K562 (cell line): ENCODE measurements at regions not wholly inside any gene's neighbourhood (a gene's known extent, or its start where the extent isn't known, plus 50 kb on each side); places are given as distances from the start of the nearest gene placed in this dataset.

Source experiments
- ATAC-seq: fragments of 200-7000 bp; cut with Tn5 transposase; 3 replicates; pipeline ENCODE4 v1.9.1; 2020; ENCODE audit warnings: moderate library complexity
- BruUV-seq: library from RNA; stranded (reverse); fragments of 400-500 nt; replicated peaks from 2 replicates; lab custom pipeline; 2021; lab: Mats Ljungman, UMichigan
- CTCF ChIA-PET: fragments of 300-600 bp; formaldehyde crosslinking; extraction: SDS; loops from one replicate; lab custom pipeline; 2021; ENCODE audit warnings: low intra/inter-chr PET ratio; lab: Yijun Ruan, JAX
- POLR2A ChIA-PET: fragments of 300-600, 350-650 bp; sonication (Branson Sonifier 250); formaldehyde crosslinking; extraction: SDS; loops from one replicate; lab custom pipeline; 2021; ENCODE audit warnings: antibody characterized with exemption, inconsistent platforms; lab: Yijun Ruan, JAX
- DNase-seq, 4 experiments: peaks; one replicate each; pipeline versions ENCODE4 v3.0.0 to v3.0.0-alpha.2; 2011 to 2018; ENCODE audit warnings: low spot score in 3 of 4, mixed read lengths in 3 of 4; ENCODE audit errors: extremely low read depth in 1 of 4
- FAIRE-seq: peaks from 2 replicates; lab custom pipeline; 2011; peaks lifted over from hg19 to GRCh38; lab: Jason Lieb, UNC
- H2AFZ ChIP-seq: 2 replicates; pipeline ENCODE4 v1.6.0; 2011; ENCODE audit warnings: low read depth, low read length, control low read depth, inconsistent platforms
- H3K27ac ChIP-seq: fragments of 200-600 bp; 3 replicates; pipeline ENCODE4 v1.8.0; 2011; ENCODE audit warnings: low read depth, mild to moderate bottlenecking, control low read depth, inconsistent platforms, low read length, moderate library complexity, mixed read lengths; ENCODE audit errors: extremely low read depth
- H3K27me3 ChIP-seq, 2 experiments: fragments of 300-600 bp in 1 of 2; 2 replicates in 1 of 2; 3 replicates in 1 of 2; pipeline versions ENCODE4 v1.6.0 to v1.8.0; 2011; ENCODE audit warnings: inconsistent platforms in 2 of 2, low read length in 2 of 2, mild to moderate bottlenecking in 1 of 2, mixed read lengths in 1 of 2, moderate library complexity in 1 of 2; ENCODE audit not compliant: control insufficient read depth in 2 of 2, insufficient read depth in 2 of 2
- H3K36me3 ChIP-seq: fragments of 300-600 bp; 3 replicates; pipeline ENCODE4 v1.8.0; 2011; ENCODE audit warnings: mild to moderate bottlenecking, low read length, inconsistent platforms; ENCODE audit not compliant: control insufficient read depth, insufficient read depth
- H3K4me1 ChIP-seq, 2 experiments: fragments of 200-600 bp in 1 of 2; replicated peaks in 1 of 2; 2 replicates in 1 of 2; 3 replicates in 1 of 2; pipeline versions ENCODE4 v1.5.1 to v1.8.0; 2011; ENCODE audit warnings: inconsistent platforms in 2 of 2, low read length in 2 of 2, mild to moderate bottlenecking in 1 of 2, mixed read lengths in 1 of 2, moderate library complexity in 1 of 2; ENCODE audit not compliant: control insufficient read depth in 2 of 2, insufficient read depth in 2 of 2
- H3K4me2 ChIP-seq: 2 replicates; pipeline ENCODE4 v1.6.1; 2011; ENCODE audit warnings: low read length, control low read depth, inconsistent platforms, mixed read lengths; ENCODE audit not compliant: insufficient read depth
- H3K4me3 ChIP-seq: fragments of 200-600 bp; sonication (generic), shearing (Covaris generic); 2 replicates; pipeline ENCODE4 v1.5.1; 2016; ENCODE audit warnings: control low read depth, inconsistent platforms
- H3K79me2 ChIP-seq: fragments of 200-600 bp; 3 replicates; pipeline ENCODE4 v1.8.0; 2011; ENCODE audit warnings: low read length, inconsistent platforms; ENCODE audit not compliant: control insufficient read depth, insufficient read depth
- H3K9ac ChIP-seq, 2 experiments: 2 replicates each; pipeline versions ENCODE4 v1.6.0 to v1.6.1; 2011; ENCODE audit warnings: low read depth in 2 of 2, low read length in 2 of 2, control low read depth in 1 of 2, inconsistent platforms in 1 of 2, mild to moderate bottlenecking in 1 of 2, mixed read lengths in 1 of 2; ENCODE audit not compliant: insufficient read depth in 1 of 2
- H3K9me1 ChIP-seq: one replicate; pipeline ENCODE4 v1.6.0; 2011; ENCODE audit warnings: inconsistent platforms, mild to moderate bottlenecking, low read length, moderate library complexity; ENCODE audit not compliant: control insufficient read depth, insufficient read depth
- H3K9me3 ChIP-seq: replicated peaks from 2 replicates; pipeline ENCODE4 v1.5.1; 2011; ENCODE audit warnings: low read depth, low read length, inconsistent platforms; ENCODE audit not compliant: control insufficient read depth, insufficient read depth
- H4K20me1 ChIP-seq: replicated peaks from 2 replicates; pipeline ENCODE4 v1.6.1; 2011; ENCODE audit warnings: low read length, inconsistent platforms, mixed read lengths; ENCODE audit not compliant: control insufficient read depth, insufficient read depth
- ATF4 ChIP-seq: fragments of 450-650 bp; formaldehyde crosslinking; IDR thresholded peaks from 2 replicates; pipeline ENCODE4 v1.4.0; 2022; ENCODE audit warnings: mild to moderate bottlenecking, moderate library complexity
- CHD4 ChIP-seq: fragments of 200-600 bp; sonication (generic); IDR thresholded peaks from 3 replicates; pipeline ENCODE4 v1.6.1; 2012; ENCODE audit warnings: low read depth, mild to moderate bottlenecking, mixed read lengths, low read length, inconsistent platforms; ENCODE audit not compliant: insufficient read depth, insufficient replicate concordance, poor library complexity, severe bottlenecking
- GATA2 ChIP-seq: sonication (generic); formaldehyde crosslinking; IDR thresholded peaks from 2 replicates; pipeline ENCODE4 v1.4.0; 2020; ENCODE audit warnings: mild to moderate bottlenecking, missing genetic modification reagents
- HDAC8 ChIP-seq: fragments of 450-650 bp; IDR thresholded peaks from 2 replicates; pipeline ENCODE4 v1.6.1; 2016; ENCODE audit warnings: mild to moderate bottlenecking, missing genetic modification characterization, moderate library complexity, missing compliant biosample characterization
- HMG20B ChIP-seq: fragments of 250-450 bp; sonication (Bioruptor Pico); IDR thresholded peaks from 2 replicates; pipeline ENCODE4 v1.5.0; 2021; ENCODE audit warnings: mild to moderate bottlenecking
- HNRNPK ChIP-seq: fragments of 200-400 bp; formaldehyde crosslinking; IDR thresholded peaks from one replicate; pipeline ENCODE4 v1.6.1; 2018; ENCODE audit warnings: mild to moderate bottlenecking, low read depth, low read length; ENCODE audit not compliant: poor library complexity, severe bottlenecking
- NFE2L1 ChIP-seq: fragments of 450-650 bp; IDR thresholded peaks from 2 replicates; pipeline ENCODE4 v1.6.1; 2016; ENCODE audit warnings: missing genetic modification characterization, low read depth, mild to moderate bottlenecking, missing compliant biosample characterization, moderate library complexity, borderline replicate concordance
- PHF8 ChIP-seq: fragments of 200-600 bp; sonication (generic); IDR thresholded peaks from 2 replicates; pipeline ENCODE4 v1.6.1; 2012; ENCODE audit warnings: mixed run types, mild to moderate bottlenecking, inconsistent platforms, low read length, moderate library complexity, borderline replicate concordance
- SIN3B ChIP-seq: fragments of 450-650 bp; IDR thresholded peaks from 2 replicates; pipeline ENCODE4 v1.6.1; 2017; ENCODE audit warnings: low read depth, mild to moderate bottlenecking, moderate library complexity
- SLC30A9 ChIP-seq: fragments of 250-450 bp; sonication (Bioruptor Pico); IDR thresholded peaks from 2 replicates; pipeline ENCODE4 v1.8.0; 2022; ENCODE audit warnings: mild to moderate bottlenecking, moderate library complexity
- TSHZ1 ChIP-seq: fragments of 250-450 bp; sonication (Bioruptor Pico); IDR thresholded peaks from 2 replicates; pipeline ENCODE4 v1.4.0; 2020; ENCODE audit warnings: mild to moderate bottlenecking, moderate library complexity
- ZNF134 ChIP-seq: fragments of 250-450 bp; sonication (Bioruptor Pico); conservative IDR thresholded peaks from 2 replicates; pipeline ENCODE4 v1.4.0; 2020
- ZNF23 ChIP-seq: fragments of 250-450 bp; sonication (Bioruptor Pico); IDR thresholded peaks from 2 replicates; pipeline ENCODE4 v1.4.0; 2020; ENCODE audit warnings: mild to moderate bottlenecking
- ZNF561 ChIP-seq: fragments of 450-650 bp; formaldehyde crosslinking; conservative IDR thresholded peaks from 2 replicates; pipeline ENCODE4 v1.4.0; 2020; ENCODE audit warnings: mild to moderate bottlenecking, moderate library complexity
- WGBS: fragments of 100-300 bp; shearing (Covaris generic); methylation state at CpG from one replicate; pipeline ENCODE4 v1.1.6; 2016; ENCODE audit warnings: low coverage, mixed read lengths; ENCODE audit not compliant: insufficient coverage; ENCODE audit errors: missing lambda C conversion rate; 5-methylcytosine and 5-hydroxymethylcytosine counted together
- in situ Hi-C: fragments of 300-500 bp; cut with MboI; formaldehyde crosslinking; loops from 4 replicates; pipeline ENCODE4 v1.15.0; 2018; ENCODE audit warnings: inconsistent platforms, mixed read lengths
- intact Hi-C: fragments of 100-400 bp; cut with micrococcal nuclease; formaldehyde crosslinking; loops from 2 replicates; pipeline ENCODE4 v1.14.2; 2022

GRCh38 chr1:187763976-187764375 is 935.2 kb downstream of the PLA2G4A start:
- ATAC-seq (no peak), FAIRE-seq (no peak), DNase-seq (no peak)
- Histone ChIP-seq H3K4me3 (no peak overlapping the region), H3K4me1 (no peaks in the 10 kb centered on the region), H3K79me2 (no peaks in the 10 kb centered on the region), H3K4me2 (no peak overlapping the region), H2AFZ (no peak overlapping the region), H3K27ac (no peak overlapping the region), H3K9ac (no peak overlapping the region), H3K9me3 (no peaks in the 10 kb centered on the region), H3K36me3 (no peaks in the 10 kb centered on the region), H4K20me1 (no peaks in the 10 kb centered on the region), H3K9me1 (no peaks in the 10 kb centered on the region), H3K27me3 (no peaks in the 10 kb centered on the region)
- in situ Hi-C loops (no loop called here), intact Hi-C loops (no loop called here)
- TF ChIP-seq CHD4 (no peak), HDAC8 (no peak), SLC30A9 (CRISPR knock-in tag) (no peak), ZNF23 (no peak), ZNF561 (CRISPR knock-in tag) (no peak), HNRNPK (no peak), HMG20B (CRISPR knock-in tag) (no peak)
- WGBS: 1% methylated on average over 4 of the region's 4 CpGs
- POLR2A ChIA-PET: no interaction called here
- CTCF ChIA-PET: no interaction called here
- no TSS peak for BruUV-seq

- DNase-seq: no peak
- no peaks in the 10 kb centered on the region for H3K36me3 ChIP-seq
- intact Hi-C loops (no loop called here), in situ Hi-C loops (no loop called here)
- BruUV-seq: no TSS peak
- ChIA-PET CTCF (no interaction called here), POLR2A (no interaction called here)
- no peaks in the 10 kb centered on the region for H3K9me3 ChIP-seq
- no peaks in the 10 kb centered on the region for H3K79me2 ChIP-seq
- no peak for ATAC-seq
- H3K4me2 ChIP-seq: no peak overlapping the region
- no peak overlapping the region for H2AFZ ChIP-seq
- WGBS: 0% methylated on average over 2 of the region's 2 CpGs
- no peak overlapping the region for H3K9ac ChIP-seq
- no peaks in the 10 kb centered on the region for H3K27me3 ChIP-seq
- no peak overlapping the region for H3K4me3 ChIP-seq
- no peak overlapping the region for H3K27ac ChIP-seq
- H3K9me1 ChIP-seq: no peaks in the 10 kb centered on the region
- no peaks in the 10 kb centered on the region for H3K4me1 ChIP-seq
- H4K20me1 ChIP-seq: no peaks in the 10 kb centered on the region
- FAIRE-seq: no peak
- TF ChIP-seq PHF8 (no peak), SIN3B (no peak), ZNF134 (CRISPR knock-in tag) (no peak), TSHZ1 (CRISPR knock-in tag) (no peak), NFE2L1 (tag) (no peak), GATA2 (CRISPR knock-in tag) (no peak), ATF4 (CRISPR knock-in tag) (no peak)
These were observed 942.6 kb downstream of the PLA2G4A start for GRCh38 chr1:187771396-187771795.
